ENCODE measurements at regions not wholly inside any gene's neighbourhood (a gene's known extent, or its start where the extent isn't known, plus 50 kb on each side); places are given as distances from the start of the nearest gene placed in this dataset.
"Not testable (repeated sequence)": the region's sequence is repeated elsewhere in the genome, so short reads cannot be mapped to it uniquely, and the experiment has no call there.

GRCh38 chr13:60671386-60671785 is 274.4 kb downstream of the TDRD3 start:
- Histone ChIP-seq H3K4me1 (no peaks in the 10 kb centered on the region), H3K9me3 (peaks cover 0 to 13% (median 0%) of the 10 kb centered on the region in 4 donors), H3K36me3 (no peaks in the 10 kb centered on the region), H3K27me3 (no peaks in the 10 kb centered on the region), H3K4me3 (no peak overlapping the region), H3K27ac (no peak overlapping the region)
- TF ChIP-seq EP300 (IDR thresholded peaks at IDR 0.05) (no peak), CTCF (IDR thresholded peaks at IDR 0.05) (no peak), POLR2A (IDR thresholded peaks at IDR 0.05) (no peak)
- no peak for DNase-seq (ENCODE audit: low spot score in 2 of 2)

GRCh38 chr13:60663788-60664187 is 266.8 kb downstream of the TDRD3 start:
- no peak overlapping the region for H3K4me3 ChIP-seq
- no peaks in the 10 kb centered on the region for H3K27me3 ChIP-seq
- no peaks in the 10 kb centered on the region for H3K4me1 ChIP-seq
- 95 to 96% methylated on average over 3 to 4 of the region's 4 CpGs for WGBS, 2 donors
- no peak for TF ChIP-seq EP300 (IDR thresholded peaks at IDR 0.05)
- TF ChIP-seq POLR2A (IDR thresholded peaks at IDR 0.05): no peak
- no peak for TF ChIP-seq CTCF (IDR thresholded peaks at IDR 0.05)
- H3K27ac ChIP-seq: no peak overlapping the region
- H3K36me3 ChIP-seq: no peaks in the 10 kb centered on the region
- H3K9me3 ChIP-seq: no peaks in the 10 kb centered on the region
- DNase-seq (ENCODE audit: low spot score in 2 of 2): no peak

- DNase-seq (ENCODE audit: low spot score in 2 of 2): no peak
- H3K4me1 ChIP-seq: no peaks in the 10 kb centered on the region
- TF ChIP-seq EP300 (IDR thresholded peaks at IDR 0.05) (no peak), POLR2A (IDR thresholded peaks at IDR 0.05) (no peak), CTCF (IDR thresholded peaks at IDR 0.05) (no peak)
- no peaks in the 10 kb centered on the region for H3K9me3 ChIP-seq
- H3K27ac ChIP-seq: no peak overlapping the region
- H3K27me3 ChIP-seq: no peaks in the 10 kb centered on the region
- H3K4me3 ChIP-seq: no peak overlapping the region
- 89% methylated on average over 1 of the region's 1 CpG for WGBS, 2 donors
- no peaks in the 10 kb centered on the region for H3K36me3 ChIP-seq
Measured at GRCh38 chr13:60662595-60662994, 265.6 kb downstream of the TDRD3 start.

- TF ChIP-seq EP300 (IDR thresholded peaks at IDR 0.05) (no peak), CTCF (IDR thresholded peaks at IDR 0.05) (no peak), POLR2A (IDR thresholded peaks at IDR 0.05) (no peak)
- Histone ChIP-seq H3K27ac (no peak overlapping the region), H3K36me3 (no peaks in the 10 kb centered on the region), H3K9me3 (no peaks in the 10 kb centered on the region), H3K27me3 (no peaks in the 10 kb centered on the region), H3K4me1 (no peaks in the 10 kb centered on the region), H3K4me3 (no peak overlapping the region)
- 74 to 88% methylated on average over 3 of the region's 3 CpGs for whole genome bisulfite sequencing, 2 donors
- no peak for DNase-seq (ENCODE audit: low spot score in 2 of 2)
Measured at GRCh38 chr13:60661521-60661920, 264.5 kb downstream of the TDRD3 start.

- H3K4me1 ChIP-seq; H3K9me3 ChIP-seq; H3K27ac ChIP-seq; H3K27me3 ChIP-seq; DNase-seq (ENCODE audit: low spot score in 2 of 2); H3K36me3 ChIP-seq; H3K4me3 ChIP-seq: not testable (repeated sequence)
- 75 to 76% methylated on average over 1 of the region's 1 CpG for WGBS, 2 donors
Measured at GRCh38 chr13:60657586-60657985, 260.6 kb downstream of the TDRD3 start.

GRCh38 chr13:60655256-60655655 is 258.2 kb downstream of the TDRD3 start:
- no peak for DNase-seq (ENCODE audit: low spot score in 2 of 2)
- H3K4me1 ChIP-seq: no peaks in the 10 kb centered on the region
- no peak overlapping the region for H3K4me3 ChIP-seq
- H3K9me3 ChIP-seq: no peaks in the 10 kb centered on the region
- 67 to 70% methylated on average over 4 of the region's 4 CpGs for WGBS, 2 donors
- no peaks in the 10 kb centered on the region for H3K27me3 ChIP-seq
- no peak for TF ChIP-seq EP300 (IDR thresholded peaks at IDR 0.05)
- no peak for TF ChIP-seq CTCF (IDR thresholded peaks at IDR 0.05)
- TF ChIP-seq POLR2A (IDR thresholded peaks at IDR 0.05): no peak
- H3K36me3 ChIP-seq: no peaks in the 10 kb centered on the region
- H3K27ac ChIP-seq: no peak overlapping the region

Data from tibial nerve (tissue), 4 donors.